SIG-M5 treated with dmso at 0.1 percent for 504 hours (cell line): ENCODE measurements at regions not wholly inside any gene's neighbourhood (a gene's known extent, or its start where the extent isn't known, plus 50 kb on each side); places are given as distances from the start of the nearest gene placed in this dataset.

Experiments
- DNase-seq: peaks from one replicate; lab custom pipeline; 2025; ENCODE audit not compliant: unreplicated experiment; lab: John Stamatoyannopoulos, UW

GRCh38 chr9:104025104-104025503 lies 69.0 kb upstream of the SMC2 start:
- no peak for DNase-seq

DNA sequence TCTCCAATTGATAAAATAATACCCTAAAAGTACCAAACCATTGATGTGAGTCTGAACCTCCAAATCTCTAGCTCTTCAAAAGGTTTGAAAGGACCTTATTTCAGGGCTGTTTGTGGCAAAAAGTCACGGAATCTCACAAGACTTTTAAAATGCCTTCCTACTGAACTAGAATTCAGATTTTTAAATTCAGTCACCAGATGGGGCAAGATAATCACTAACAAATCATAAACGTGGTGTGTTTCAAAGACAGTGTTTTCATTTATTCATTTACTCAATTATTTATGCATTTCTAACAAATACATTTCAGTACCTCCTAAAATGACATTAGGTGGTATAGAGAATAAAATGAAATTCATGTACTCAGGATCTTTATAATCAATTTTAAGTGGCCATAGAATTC lies 68.2 kb upstream of the SMC2 start:
- no peak for DNase-seq

- peak; percentile 5 for DNase-seq
Observed at GRCh38 chr9:104027295-104027694, 66.8 kb upstream of the SMC2 start.

DNA sequence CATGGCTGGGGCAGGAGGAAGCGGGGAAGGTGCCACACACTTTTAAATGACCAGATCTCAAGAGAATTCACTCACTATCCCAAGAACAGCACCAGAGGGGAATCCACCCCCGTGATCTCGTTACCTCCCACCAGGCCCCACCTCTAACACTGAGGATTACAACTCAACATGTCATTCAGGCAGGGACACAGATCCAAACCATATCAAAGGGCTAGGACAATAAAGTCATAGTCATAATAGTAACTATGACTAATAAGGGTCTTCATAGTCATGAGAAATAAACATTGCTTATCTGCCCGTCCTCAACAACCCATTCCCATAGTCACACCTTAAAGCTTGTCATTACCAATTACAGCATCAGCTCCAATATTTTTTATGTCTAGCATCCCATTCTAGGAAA lies 65.3 kb upstream of the SMC2 start:
- DNase-seq, result no peak
